ENCODE measurements at regions not wholly inside any gene's neighbourhood (a gene's known extent, or its start where the extent isn't known, plus 50 kb on each side); places are given as distances from the start of the nearest gene placed in this dataset.

DNA sequence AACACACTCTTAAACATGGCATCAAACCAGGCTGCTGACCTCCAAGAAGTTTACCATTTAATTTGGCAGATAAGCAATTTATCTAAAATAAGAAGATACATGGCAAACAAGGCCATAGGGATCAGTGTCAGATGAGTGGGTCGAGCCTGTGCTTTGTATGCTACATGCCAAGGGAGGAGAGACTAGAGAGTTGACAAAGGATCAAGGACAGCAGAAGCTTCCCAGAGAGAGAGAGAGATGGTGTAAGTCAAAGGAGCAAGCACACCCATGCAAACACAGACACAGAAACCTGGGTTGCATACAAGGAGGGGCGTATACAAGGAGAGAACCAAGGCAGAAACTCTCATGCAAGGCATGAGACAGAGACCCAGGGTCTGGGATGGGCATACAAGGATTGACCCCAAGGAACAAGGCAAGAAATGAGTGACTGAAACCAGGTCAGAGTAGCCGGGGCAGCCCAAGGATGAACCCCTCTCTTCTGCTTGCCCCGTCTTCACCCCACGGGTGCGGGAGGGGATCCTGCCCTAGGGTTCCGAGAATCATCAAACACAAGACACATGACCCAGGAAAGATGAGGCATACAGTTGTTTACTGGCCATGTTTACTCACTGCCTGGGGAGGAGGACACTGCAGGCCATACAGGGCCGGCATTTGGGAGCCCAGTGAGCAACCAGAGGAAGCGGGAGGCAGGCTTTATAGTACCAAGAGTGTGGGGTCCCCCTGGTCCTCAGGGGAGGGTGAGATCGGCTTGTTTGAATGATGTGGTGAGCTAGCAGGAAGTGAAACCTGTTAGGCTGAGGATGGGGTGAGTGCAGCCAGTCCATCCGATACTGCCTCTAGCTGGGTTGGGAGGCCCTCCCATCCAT is 529.2 kb upstream of the ID2 start:
- Histone ChIP-seq H3K9me3 (replicated peaks; ENCODE audit: control insufficient read depth, insufficient read depth, low read depth, low read length) (no peaks in the 10 kb centered on the region), H3K36me3 (ENCODE audit: control insufficient read depth, insufficient read depth, low read length) (no peaks in the 10 kb centered on the region), H3K27me3 (ENCODE audit: control insufficient read depth in 2 of 2, insufficient read depth in 2 of 2, low read length in 2 of 2) (peaks cover 0 to 26% of the 10 kb centered on the region in 2 experiments; a peak in 3 of 5 replicates), H3K27ac (ENCODE audit: extremely low read depth, low read depth, low read length) (no peak overlapping the region), H3K9me1 (ENCODE audit: control insufficient read depth, insufficient read depth, low read length) (no peaks in the 10 kb centered on the region), H3K9ac (ENCODE audit: insufficient read depth in 1 of 2, low read depth in 2 of 2, low read length in 2 of 2) (no peak overlapping the region), H3K4me2 (ENCODE audit: insufficient read depth, low read length) (no peak overlapping the region), H3K4me3 (no peak overlapping the region), H3K4me1 (replicated peaks in 1 of 2; ENCODE audit: control insufficient read depth in 2 of 2, insufficient read depth in 2 of 2, low read length in 2 of 2) (no peaks in the 10 kb centered on the region), H2AFZ (ENCODE audit: low read depth, low read length) (no peak overlapping the region), H3K79me2 (ENCODE audit: control insufficient read depth, insufficient read depth, low read length) (no peaks in the 10 kb centered on the region), H4K20me1 (replicated peaks; ENCODE audit: control insufficient read depth, insufficient read depth, low read length) (no peaks in the 10 kb centered on the region)
- FAIRE-seq (no peak), ATAC-seq (no peak), DNase-seq (ENCODE audit: extremely low read depth in 1 of 4, low spot score in 3 of 4) (no peak)
- ChIA-PET POLR2A (interaction anchor here (0.5 to 0.8 kb wide), 2 partner anchors 18 to 1015 kb away, joined by 3 read pairs; no protein-coding TSS in a partner anchor), CTCF (ENCODE audit: low intra/inter-chr PET ratio) (no interaction called here)
- BruUV-seq (replicated peaks), result no TSS peak
- in situ Hi-C loops (cut with MboI) (no loop called here), intact Hi-C loops (cut with micrococcal nuclease) (no loop called here)
- WGBS (ENCODE audit: insufficient coverage, low coverage, missing lambda C conversion rate), result 1% methylated on average over 9 of the region's 11 CpGs
- TF ChIP-seq ZNF174 (CRISPR knock-in tag; IDR thresholded peaks at IDR 0.05), result no peak
- TF ChIP-seq CHCHD3 (CRISPR knock-in tag; IDR thresholded peaks at IDR 0.05), result no peak
- TF ChIP-seq FOXA3 (CRISPR knock-in tag; conservative IDR thresholded peaks at IDR 0.05 in 1 of 2, IDR thresholded peaks at IDR 0.05 in 1 of 2), result no peak
- TF ChIP-seq, protein P1, sequence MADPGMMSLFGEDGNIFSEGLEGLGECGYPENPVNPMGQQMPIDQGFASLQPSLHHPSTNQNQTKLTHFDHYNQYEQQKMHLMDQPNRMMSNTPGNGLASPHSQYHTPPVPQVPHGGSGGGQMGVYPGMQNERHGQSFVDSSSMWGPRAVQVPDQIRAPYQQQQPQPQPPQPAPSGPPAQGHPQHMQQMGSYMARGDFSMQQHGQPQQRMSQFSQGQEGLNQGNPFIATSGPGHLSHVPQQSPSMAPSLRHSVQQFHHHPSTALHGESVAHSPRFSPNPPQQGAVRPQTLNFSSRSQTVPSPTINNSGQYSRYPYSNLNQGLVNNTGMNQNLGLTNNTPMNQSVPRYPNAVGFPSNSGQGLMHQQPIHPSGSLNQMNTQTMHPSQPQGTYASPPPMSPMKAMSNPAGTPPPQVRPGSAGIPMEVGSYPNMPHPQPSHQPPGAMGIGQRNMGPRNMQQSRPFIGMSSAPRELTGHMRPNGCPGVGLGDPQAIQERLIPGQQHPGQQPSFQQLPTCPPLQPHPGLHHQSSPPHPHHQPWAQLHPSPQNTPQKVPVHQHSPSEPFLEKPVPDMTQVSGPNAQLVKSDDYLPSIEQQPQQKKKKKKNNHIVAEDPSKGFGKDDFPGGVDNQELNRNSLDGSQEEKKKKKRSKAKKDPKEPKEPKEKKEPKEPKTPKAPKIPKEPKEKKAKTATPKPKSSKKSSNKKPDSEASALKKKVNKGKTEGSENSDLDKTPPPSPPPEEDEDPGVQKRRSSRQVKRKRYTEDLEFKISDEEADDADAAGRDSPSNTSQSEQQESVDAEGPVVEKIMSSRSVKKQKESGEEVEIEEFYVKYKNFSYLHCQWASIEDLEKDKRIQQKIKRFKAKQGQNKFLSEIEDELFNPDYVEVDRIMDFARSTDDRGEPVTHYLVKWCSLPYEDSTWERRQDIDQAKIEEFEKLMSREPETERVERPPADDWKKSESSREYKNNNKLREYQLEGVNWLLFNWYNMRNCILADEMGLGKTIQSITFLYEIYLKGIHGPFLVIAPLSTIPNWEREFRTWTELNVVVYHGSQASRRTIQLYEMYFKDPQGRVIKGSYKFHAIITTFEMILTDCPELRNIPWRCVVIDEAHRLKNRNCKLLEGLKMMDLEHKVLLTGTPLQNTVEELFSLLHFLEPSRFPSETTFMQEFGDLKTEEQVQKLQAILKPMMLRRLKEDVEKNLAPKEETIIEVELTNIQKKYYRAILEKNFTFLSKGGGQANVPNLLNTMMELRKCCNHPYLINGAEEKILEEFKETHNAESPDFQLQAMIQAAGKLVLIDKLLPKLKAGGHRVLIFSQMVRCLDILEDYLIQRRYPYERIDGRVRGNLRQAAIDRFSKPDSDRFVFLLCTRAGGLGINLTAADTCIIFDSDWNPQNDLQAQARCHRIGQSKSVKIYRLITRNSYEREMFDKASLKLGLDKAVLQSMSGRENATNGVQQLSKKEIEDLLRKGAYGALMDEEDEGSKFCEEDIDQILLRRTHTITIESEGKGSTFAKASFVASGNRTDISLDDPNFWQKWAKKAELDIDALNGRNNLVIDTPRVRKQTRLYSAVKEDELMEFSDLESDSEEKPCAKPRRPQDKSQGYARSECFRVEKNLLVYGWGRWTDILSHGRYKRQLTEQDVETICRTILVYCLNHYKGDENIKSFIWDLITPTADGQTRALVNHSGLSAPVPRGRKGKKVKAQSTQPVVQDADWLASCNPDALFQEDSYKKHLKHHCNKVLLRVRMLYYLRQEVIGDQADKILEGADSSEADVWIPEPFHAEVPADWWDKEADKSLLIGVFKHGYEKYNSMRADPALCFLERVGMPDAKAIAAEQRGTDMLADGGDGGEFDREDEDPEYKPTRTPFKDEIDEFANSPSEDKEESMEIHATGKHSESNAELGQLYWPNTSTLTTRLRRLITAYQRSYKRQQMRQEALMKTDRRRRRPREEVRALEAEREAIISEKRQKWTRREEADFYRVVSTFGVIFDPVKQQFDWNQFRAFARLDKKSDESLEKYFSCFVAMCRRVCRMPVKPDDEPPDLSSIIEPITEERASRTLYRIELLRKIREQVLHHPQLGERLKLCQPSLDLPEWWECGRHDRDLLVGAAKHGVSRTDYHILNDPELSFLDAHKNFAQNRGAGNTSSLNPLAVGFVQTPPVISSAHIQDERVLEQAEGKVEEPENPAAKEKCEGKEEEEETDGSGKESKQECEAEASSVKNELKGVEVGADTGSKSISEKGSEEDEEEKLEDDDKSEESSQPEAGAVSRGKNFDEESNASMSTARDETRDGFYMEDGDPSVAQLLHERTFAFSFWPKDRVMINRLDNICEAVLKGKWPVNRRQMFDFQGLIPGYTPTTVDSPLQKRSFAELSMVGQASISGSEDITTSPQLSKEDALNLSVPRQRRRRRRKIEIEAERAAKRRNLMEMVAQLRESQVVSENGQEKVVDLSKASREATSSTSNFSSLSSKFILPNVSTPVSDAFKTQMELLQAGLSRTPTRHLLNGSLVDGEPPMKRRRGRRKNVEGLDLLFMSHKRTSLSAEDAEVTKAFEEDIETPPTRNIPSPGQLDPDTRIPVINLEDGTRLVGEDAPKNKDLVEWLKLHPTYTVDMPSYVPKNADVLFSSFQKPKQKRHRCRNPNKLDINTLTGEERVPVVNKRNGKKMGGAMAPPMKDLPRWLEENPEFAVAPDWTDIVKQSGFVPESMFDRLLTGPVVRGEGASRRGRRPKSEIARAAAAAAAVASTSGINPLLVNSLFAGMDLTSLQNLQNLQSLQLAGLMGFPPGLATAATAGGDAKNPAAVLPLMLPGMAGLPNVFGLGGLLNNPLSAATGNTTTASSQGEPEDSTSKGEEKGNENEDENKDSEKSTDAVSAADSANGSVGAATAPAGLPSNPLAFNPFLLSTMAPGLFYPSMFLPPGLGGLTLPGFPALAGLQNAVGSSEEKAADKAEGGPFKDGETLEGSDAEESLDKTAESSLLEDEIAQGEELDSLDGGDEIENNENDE (IDR thresholded peaks at IDR 0.05; ENCODE audit: low read depth, low read length), result no peak
- TF ChIP-seq ZNF232 (CRISPR knock-in tag; IDR thresholded peaks at IDR 0.05), result no peak

Measured in K562 (cell line).